ENCODE measurements at regions not wholly inside any gene's neighbourhood (a gene's known extent, or its start where the extent isn't known, plus 50 kb on each side); places are given as distances from the start of the nearest gene placed in this dataset.
"Not testable (repeated sequence)": the region's sequence is repeated elsewhere in the genome, so short reads cannot be mapped to it uniquely, and the experiment has no call there.

GRCh38 chr6:103791458-103791857 is 1068.3 kb downstream of the HACE1 start:
- no peak for DNase-seq (ENCODE audit: low read depth in 2 of 2)

DNA sequence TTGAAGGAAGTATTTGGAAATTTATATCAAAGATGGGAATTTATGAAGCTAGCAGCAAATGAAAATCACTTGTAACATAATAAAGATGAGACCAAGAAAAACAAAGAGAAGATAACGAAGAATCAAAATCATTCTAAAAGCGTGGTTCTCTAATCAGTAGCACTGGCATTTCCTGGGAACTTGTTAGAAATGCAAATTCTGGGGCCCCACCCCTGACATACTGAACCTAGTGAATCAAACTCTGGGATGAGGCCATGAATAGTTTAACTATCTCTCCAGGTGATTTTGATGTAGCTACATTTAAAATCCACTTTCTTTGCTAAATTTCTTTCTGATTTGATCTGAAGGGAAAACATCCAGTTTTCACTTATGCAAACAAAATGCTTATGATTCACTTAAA is 1075.6 kb downstream of the HACE1 start:
- DNase-seq (ENCODE audit: low read depth in 2 of 2) = no peak

- DNase-seq (ENCODE audit: low read depth in 2 of 2) = no peak
These were observed 1076.4 kb downstream of the HACE1 start for GRCh38 chr6:103783329-103783728.

DNA sequence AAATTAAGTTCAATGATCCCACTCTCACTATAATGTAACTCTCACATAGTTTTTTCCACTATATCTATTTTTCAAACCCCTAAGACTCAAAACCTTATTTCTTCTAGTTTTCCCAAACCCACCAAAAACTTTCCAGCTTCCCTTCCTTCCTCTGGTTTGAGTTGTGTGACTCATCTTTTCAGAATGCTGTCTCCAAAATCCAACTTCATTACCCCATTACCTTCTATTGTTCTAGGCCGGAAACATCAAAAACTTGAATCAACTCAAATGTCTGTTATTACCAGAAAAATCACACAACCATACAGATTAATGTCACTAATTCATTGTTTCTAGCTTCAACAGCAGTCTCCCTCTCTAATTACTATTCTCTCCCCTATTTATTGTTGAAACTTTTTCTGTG is 1090.3 kb downstream of the HACE1 start:
- no peak for DNase-seq (ENCODE audit: low read depth in 2 of 2)

- DNase-seq (ENCODE audit: low read depth in 2 of 2) = no peak
These were observed 1109.1 kb downstream of the HACE1 start for GRCh38 chr6:103750603-103751002.

DNA sequence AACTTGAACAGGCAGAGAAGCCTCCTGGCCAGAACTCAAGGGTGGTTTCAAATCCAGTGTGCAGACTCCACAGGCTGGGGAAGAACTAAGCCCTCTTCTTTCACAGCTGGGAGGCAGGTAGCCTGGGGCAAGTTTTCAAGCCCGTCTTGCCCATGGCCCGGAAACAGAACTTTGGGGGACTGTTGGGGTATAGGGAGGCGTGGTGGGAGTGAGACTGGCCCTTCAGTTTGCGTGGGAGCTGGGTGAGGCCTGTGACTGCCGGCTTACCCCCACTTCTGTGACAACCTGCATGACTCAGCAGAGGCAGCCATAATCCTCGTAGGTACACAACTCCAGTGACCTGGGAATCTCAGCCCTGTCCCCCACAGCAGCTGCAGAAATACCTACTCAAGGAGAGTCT is 1125.7 kb downstream of the HACE1 start:
- no peak for DNase-seq (ENCODE audit: low read depth in 2 of 2)

- no peak for DNase-seq (ENCODE audit: low read depth in 2 of 2)
These were observed 1130.1 kb downstream of the HACE1 start for GRCh38 chr6:103729658-103730057.

DNA sequence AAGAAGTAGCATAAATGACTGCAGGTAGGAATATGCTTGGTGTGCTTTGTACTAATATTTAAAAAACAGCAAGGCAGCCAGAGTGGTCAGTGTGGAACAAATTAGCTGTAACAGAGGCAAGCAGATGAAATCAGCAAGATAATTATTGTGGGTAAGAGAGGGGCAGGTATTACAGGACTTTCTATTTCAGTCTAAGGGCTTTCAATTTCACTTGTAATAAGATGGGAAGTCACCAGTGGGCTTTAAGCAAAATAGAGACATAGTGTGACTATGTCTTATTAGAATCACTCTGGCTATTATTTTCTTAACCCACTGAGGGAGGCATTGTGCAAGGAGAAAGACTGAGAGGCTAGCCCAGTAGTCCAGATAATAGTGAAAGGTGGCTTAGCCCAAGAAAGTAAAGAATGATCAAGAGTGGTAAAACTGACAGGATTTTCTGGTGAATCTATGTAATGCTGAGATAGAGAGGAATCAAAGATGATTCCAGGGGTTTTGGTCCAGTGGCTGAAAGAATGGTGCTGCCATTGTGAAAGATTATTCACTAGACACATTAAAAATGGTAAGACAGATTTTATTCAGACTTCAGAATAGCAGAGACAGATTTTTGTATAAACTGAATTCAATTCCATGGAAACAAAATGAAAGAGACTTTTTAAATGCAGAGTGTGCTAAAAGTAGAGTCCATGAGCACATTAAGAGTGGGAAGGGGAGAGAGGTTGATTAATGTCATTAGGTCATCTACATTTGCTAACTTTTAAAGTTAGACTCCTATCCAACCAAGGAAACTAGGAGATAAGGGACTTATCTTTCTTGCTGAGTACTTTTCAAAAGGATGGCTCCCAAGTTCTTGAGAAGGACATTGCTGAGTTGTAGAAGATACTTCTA is 1136.0 kb downstream of the HACE1 start:
- no peak for DNase-seq (ENCODE audit: low read depth in 2 of 2)

- DNase-seq (ENCODE audit: low read depth in 2 of 2) = no peak
These were observed 1137.0 kb downstream of the HACE1 start for GRCh38 chr6:103722683-103723082.

GRCh38 chr6:103721923-103722322 is 1137.8 kb downstream of the HACE1 start:
- no peak for DNase-seq (ENCODE audit: low read depth in 2 of 2)

- DNase-seq (ENCODE audit: low read depth in 2 of 2) = no peak
These were observed 1139.3 kb downstream of the HACE1 start for GRCh38 chr6:103720393-103720792.

- no peak for DNase-seq (ENCODE audit: low read depth in 2 of 2)
These were observed 1140.2 kb downstream of the HACE1 start for GRCh38 chr6:103719545-103719944.

- no peak for DNase-seq (ENCODE audit: low read depth in 2 of 2)
These were observed 1144.5 kb downstream of the HACE1 start for GRCh38 chr6:103715269-103715668.

GRCh38 chr6:103709236-103709635 is 1150.5 kb downstream of the HACE1 start:
- not testable (repeated sequence) for DNase-seq (ENCODE audit: low read depth in 2 of 2)

DNA sequence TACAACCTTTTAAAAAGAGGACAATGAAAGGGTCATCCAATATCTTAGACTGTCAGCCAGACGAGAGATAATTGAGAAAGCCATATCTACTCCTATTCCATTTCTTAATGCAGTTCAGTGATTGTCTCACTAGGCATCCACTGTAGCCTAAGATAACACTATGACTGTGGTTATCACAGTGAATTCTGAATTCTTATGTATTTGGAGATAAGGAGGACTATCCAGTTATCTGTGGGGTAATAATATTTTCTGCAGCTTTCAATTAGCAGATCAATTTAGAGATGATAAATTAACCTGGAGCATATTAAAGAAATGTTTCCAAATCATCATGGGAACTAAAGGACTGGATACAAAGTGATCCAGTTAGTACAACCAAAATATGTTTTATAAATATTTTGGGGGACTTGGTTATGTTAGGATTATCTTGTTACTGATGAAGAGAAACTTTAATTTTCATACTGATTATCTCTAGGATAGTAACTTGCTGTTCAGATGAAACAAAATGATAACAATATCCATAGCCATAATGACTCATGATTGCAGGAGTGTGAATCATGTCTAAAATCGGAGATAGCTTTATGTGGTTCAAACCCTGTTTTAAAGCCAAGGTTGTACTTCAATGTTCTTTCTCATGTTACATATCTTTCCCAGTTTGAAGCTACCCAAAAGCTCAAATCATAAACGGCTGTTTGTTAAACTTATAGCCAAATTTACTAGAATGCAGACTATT is 1152.0 kb downstream of the HACE1 start:
- no peak for DNase-seq (ENCODE audit: low read depth in 2 of 2)

GRCh38 chr6:103699769-103700168 is 1160.0 kb downstream of the HACE1 start:
- no peak for DNase-seq (ENCODE audit: low read depth in 2 of 2)

- no peak for DNase-seq (ENCODE audit: low read depth in 2 of 2)
These were observed 1172.3 kb downstream of the HACE1 start for GRCh38 chr6:103687430-103687829.

DNA sequence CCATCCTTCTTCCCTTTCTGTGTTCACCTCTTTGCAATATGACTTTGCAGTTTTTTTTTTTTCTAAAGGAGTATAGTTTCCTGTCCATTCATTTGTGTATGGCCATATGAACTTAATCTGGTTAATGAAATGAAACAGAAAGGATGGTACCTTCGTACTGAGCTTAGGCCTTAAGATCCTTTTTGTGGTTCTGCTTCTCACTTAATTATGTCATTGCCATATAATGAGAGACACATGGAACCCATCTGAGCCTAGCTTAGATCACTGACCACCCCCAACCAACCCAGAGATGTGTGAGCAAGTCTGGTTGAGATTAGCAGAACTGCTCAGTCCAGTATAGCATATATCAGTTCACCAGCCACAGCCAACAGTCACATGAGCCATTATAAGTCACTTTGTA is 1179.6 kb downstream of the HACE1 start:
- no peak for DNase-seq (ENCODE audit: low read depth in 2 of 2)

DNA sequence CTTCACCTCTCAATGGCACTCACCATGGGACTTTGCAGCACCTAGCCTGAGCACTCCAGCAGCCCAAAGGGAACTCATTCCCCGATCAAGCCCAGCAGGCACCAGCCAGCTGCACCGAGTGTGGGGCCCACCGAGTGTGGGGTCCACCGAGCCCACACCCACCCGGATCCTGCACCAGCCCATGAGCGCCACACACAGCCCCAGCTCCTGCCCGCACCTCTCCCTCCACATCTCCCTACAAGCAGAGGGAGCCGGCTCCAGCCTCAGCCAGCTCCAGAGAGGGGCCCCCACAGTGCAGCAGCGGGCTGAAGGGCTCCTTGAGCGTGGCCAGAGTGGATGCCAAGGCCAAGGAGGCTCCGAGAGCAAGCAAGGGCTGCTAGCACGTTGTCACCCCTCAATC is 1182.4 kb downstream of the HACE1 start:
- DNase-seq (ENCODE audit: low read depth in 2 of 2) = no peak

DNA sequence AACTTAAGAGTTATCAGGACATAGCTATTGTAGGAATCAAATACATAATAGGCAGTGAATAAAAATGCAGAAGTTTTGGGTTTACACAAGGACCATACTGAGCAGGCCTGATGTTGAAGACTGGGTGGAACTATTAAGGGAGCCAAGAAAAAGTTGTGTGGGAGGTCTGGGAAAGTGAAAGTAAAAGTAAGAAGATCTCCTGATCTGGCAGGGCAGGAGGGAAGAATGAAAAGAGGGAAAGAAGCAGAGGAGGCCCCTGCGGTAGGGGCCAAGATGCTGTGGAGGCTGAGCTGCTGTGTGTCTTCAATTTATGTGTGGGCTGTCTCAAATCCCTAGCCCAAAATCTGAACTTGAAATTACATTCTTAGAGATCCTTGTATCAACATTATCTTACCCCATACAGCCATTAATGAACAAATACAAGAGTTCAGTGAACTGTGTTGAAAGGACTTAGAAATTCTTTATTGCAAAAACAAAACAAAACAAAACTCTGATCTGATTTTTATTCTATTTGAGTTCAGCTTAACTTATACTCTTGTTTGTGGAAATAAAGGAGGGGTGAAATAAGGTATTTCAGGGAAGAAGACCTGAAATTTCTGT is 1183.8 kb downstream of the HACE1 start:
- DNase-seq (ENCODE audit: low read depth in 2 of 2) = no peak

GRCh38 chr6:103674790-103675189 is 1184.9 kb downstream of the HACE1 start:
- no peak for DNase-seq (ENCODE audit: low read depth in 2 of 2)

DNA sequence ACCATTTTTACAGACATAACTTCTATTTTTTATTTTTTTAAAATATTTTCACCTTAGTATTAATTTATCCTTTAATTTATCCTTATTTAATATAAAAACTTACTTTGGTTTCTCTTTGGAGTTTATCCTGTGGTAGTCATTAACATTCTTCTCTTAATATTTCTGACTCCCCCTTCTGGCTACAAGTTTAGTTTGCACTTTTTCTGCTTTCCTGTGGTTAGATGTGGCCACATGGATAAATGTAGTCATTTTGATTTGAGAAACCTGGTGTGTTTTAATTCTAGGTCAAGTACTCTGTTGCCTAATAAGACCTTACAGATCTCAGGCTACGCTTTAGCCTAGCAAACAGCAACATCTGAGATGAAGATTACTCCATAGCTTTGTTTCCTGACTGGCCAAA is 1187.5 kb downstream of the HACE1 start:
- no peak for DNase-seq (ENCODE audit: low read depth in 2 of 2)

DNA sequence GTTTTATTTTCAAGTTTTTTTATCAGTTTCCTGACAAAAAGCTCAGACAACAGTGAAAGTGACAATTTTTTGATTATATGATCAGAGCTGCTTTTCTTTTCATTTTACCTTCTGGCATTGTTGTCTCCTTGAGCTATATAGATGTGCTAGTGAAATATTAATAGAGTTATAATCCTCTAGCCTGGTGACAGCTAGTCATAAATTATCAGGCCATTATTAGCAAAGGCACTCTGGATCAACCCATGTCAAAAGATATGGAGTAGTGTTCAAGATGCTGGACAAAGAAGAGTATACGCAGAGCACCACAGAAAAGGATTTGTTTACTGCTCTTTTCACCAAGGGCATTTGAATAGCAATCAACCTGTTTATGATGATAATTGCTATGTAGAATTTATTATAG is 1230.1 kb downstream of the HACE1 start:
- no peak for DNase-seq (ENCODE audit: low read depth in 2 of 2)
